ENCODE measurements at regions not wholly inside any gene's neighbourhood (a gene's known extent, or its start where the extent isn't known, plus 50 kb on each side); places are given as distances from the start of the nearest gene placed in this dataset.

- Histone ChIP-seq H4K20me1 (ENCODE audit: insufficient read depth) (no peaks in the 10 kb centered on the region), H3K4me1 (ENCODE audit: low read depth, poor library complexity, severe bottlenecking) (no peaks in the 10 kb centered on the region), H3K9ac (no peak overlapping the region), H3K27me3 (ENCODE audit: insufficient read depth, low read depth) (no peaks in the 10 kb centered on the region), H3K79me2 (ENCODE audit: insufficient read depth, low read depth) (no peaks in the 10 kb centered on the region), H2AFZ (ENCODE audit: low read depth) (no peak overlapping the region), H3K4me3 (IDR thresholded peaks at IDR 0.05; ENCODE audit: insufficient read depth, low read depth, low read length) (no peak overlapping the region), H3K36me3 (ENCODE audit: insufficient read depth) (no peaks in the 10 kb centered on the region), H3K27ac (no peak overlapping the region), H3K4me2 (no peak overlapping the region)
- no peak for TF ChIP-seq CTCF (conservative IDR thresholded peaks at IDR 0.05; ENCODE audit: low read depth, low read length)
Measured at GRCh38 chrX:125497667-125498066, 178.0 kb downstream of the TEX13C start.

GRCh38 chrX:125503769-125504168 lies 184.1 kb downstream of the TEX13C start:
- H3K4me3 ChIP-seq (IDR thresholded peaks at IDR 0.05; ENCODE audit: insufficient read depth, low read depth, low read length) = no peak overlapping the region
- no peak overlapping the region for H3K27ac ChIP-seq
- H3K9ac ChIP-seq = no peak overlapping the region
- no peaks in the 10 kb centered on the region for H3K27me3 ChIP-seq (ENCODE audit: insufficient read depth, low read depth)
- no peaks in the 10 kb centered on the region for H3K79me2 ChIP-seq (ENCODE audit: insufficient read depth, low read depth)
- TF ChIP-seq CTCF (conservative IDR thresholded peaks at IDR 0.05; ENCODE audit: low read depth, low read length) = no peak
- no peaks in the 10 kb centered on the region for H3K36me3 ChIP-seq (ENCODE audit: insufficient read depth)
- no peaks in the 10 kb centered on the region for H3K4me1 ChIP-seq (ENCODE audit: low read depth, poor library complexity, severe bottlenecking)
- no peak overlapping the region for H3K4me2 ChIP-seq
- H2AFZ ChIP-seq (ENCODE audit: low read depth) = no peak overlapping the region
- no peaks in the 10 kb centered on the region for H4K20me1 ChIP-seq (ENCODE audit: insufficient read depth)

GRCh38 chrX:125505207-125505606 lies 185.5 kb downstream of the TEX13C start:
- Histone ChIP-seq H3K27me3 (ENCODE audit: insufficient read depth, low read depth) (no peaks in the 10 kb centered on the region), H3K79me2 (ENCODE audit: insufficient read depth, low read depth) (no peaks in the 10 kb centered on the region), H3K4me1 (ENCODE audit: low read depth, poor library complexity, severe bottlenecking) (no peaks in the 10 kb centered on the region), H3K4me3 (IDR thresholded peaks at IDR 0.05; ENCODE audit: insufficient read depth, low read depth, low read length) (no peak overlapping the region), H2AFZ (ENCODE audit: low read depth) (no peak overlapping the region), H3K4me2 (no peak overlapping the region), H3K9ac (no peak overlapping the region), H4K20me1 (ENCODE audit: insufficient read depth) (no peaks in the 10 kb centered on the region), H3K27ac (no peak overlapping the region), H3K36me3 (ENCODE audit: insufficient read depth) (no peaks in the 10 kb centered on the region)
- TF ChIP-seq CTCF (conservative IDR thresholded peaks at IDR 0.05; ENCODE audit: low read depth, low read length) = no peak

- H3K4me2 ChIP-seq = no peak overlapping the region
- no peaks in the 10 kb centered on the region for H3K79me2 ChIP-seq (ENCODE audit: insufficient read depth, low read depth)
- no peak overlapping the region for H2AFZ ChIP-seq (ENCODE audit: low read depth)
- TF ChIP-seq CTCF (conservative IDR thresholded peaks at IDR 0.05; ENCODE audit: low read depth, low read length) = no peak
- no peak overlapping the region for H3K4me3 ChIP-seq (IDR thresholded peaks at IDR 0.05; ENCODE audit: insufficient read depth, low read depth, low read length)
- H3K9ac ChIP-seq = no peak overlapping the region
- no peaks in the 10 kb centered on the region for H3K4me1 ChIP-seq (ENCODE audit: low read depth, poor library complexity, severe bottlenecking)
- H4K20me1 ChIP-seq (ENCODE audit: insufficient read depth) = no peaks in the 10 kb centered on the region
- no peaks in the 10 kb centered on the region for H3K36me3 ChIP-seq (ENCODE audit: insufficient read depth)
- H3K27ac ChIP-seq = no peak overlapping the region
- no peaks in the 10 kb centered on the region for H3K27me3 ChIP-seq (ENCODE audit: insufficient read depth, low read depth)
Measured at GRCh38 chrX:125507119-125507518, 187.4 kb downstream of the TEX13C start.

- no peaks in the 10 kb centered on the region for H3K79me2 ChIP-seq (ENCODE audit: insufficient read depth, low read depth)
- no peak overlapping the region for H3K9ac ChIP-seq
- no peak for TF ChIP-seq CTCF (conservative IDR thresholded peaks at IDR 0.05; ENCODE audit: low read depth, low read length)
Measured at GRCh38 chrX:125520029-125520428, 200.4 kb downstream of the TEX13C start.

More at GRCh38 chrX:125520029-125520428, 200.4 kb downstream of the TEX13C start:
- H3K27ac ChIP-seq = no peak overlapping the region
- H3K36me3 ChIP-seq (ENCODE audit: insufficient read depth) = no peaks in the 10 kb centered on the region
- H4K20me1 ChIP-seq (ENCODE audit: insufficient read depth) = no peaks in the 10 kb centered on the region
- no peaks in the 10 kb centered on the region for H3K4me1 ChIP-seq (ENCODE audit: low read depth, poor library complexity, severe bottlenecking)
- no peak overlapping the region for H3K4me3 ChIP-seq (IDR thresholded peaks at IDR 0.05; ENCODE audit: insufficient read depth, low read depth, low read length)
- H3K4me2 ChIP-seq = no peak overlapping the region
- H3K27me3 ChIP-seq (ENCODE audit: insufficient read depth, low read depth) = no peaks in the 10 kb centered on the region
- no peak overlapping the region for H2AFZ ChIP-seq (ENCODE audit: low read depth)
